OCI-LY3 (cell line): ENCODE measurements at regions not wholly inside any gene's neighbourhood (a gene's known extent, or its start where the extent isn't known, plus 50 kb on each side); places are given as distances from the start of the nearest gene placed in this dataset.

Experiments used
- EZH2phosphoT487 ChIP-seq: fragments of 200-600 bp; shearing (Covaris generic); IDR thresholded peaks from 2 replicates; pipeline ENCODE4 v1.6.1; 2018; ENCODE audit warnings: antibody characterized with exemption, mixed run types, low read depth
- TF ChIP-seq, protein P1 (sequence below): fragments of 200-600, 300-600 bp; sonication (generic); IDR thresholded peaks from 2 replicates; pipeline ENCODE4 v1.5.1; 2014; ENCODE audit warnings: antibody characterized with exemption, low read length, low read depth

GRCh38 chr2:239476029-239476756 is 75.4 kb upstream of the HDAC4 start:
- TF ChIP-seq, protein P1, sequence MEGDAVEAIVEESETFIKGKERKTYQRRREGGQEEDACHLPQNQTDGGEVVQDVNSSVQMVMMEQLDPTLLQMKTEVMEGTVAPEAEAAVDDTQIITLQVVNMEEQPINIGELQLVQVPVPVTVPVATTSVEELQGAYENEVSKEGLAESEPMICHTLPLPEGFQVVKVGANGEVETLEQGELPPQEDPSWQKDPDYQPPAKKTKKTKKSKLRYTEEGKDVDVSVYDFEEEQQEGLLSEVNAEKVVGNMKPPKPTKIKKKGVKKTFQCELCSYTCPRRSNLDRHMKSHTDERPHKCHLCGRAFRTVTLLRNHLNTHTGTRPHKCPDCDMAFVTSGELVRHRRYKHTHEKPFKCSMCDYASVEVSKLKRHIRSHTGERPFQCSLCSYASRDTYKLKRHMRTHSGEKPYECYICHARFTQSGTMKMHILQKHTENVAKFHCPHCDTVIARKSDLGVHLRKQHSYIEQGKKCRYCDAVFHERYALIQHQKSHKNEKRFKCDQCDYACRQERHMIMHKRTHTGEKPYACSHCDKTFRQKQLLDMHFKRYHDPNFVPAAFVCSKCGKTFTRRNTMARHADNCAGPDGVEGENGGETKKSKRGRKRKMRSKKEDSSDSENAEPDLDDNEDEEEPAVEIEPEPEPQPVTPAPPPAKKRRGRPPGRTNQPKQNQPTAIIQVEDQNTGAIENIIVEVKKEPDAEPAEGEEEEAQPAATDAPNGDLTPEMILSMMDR: no peak
- no peak for TF ChIP-seq EZH2phosphoT487
